Stomach (tissue), 8 donors: ENCODE measurements at regions not wholly inside any gene's neighbourhood (a gene's known extent, or its start where the extent isn't known, plus 50 kb on each side); places are given as distances from the start of the nearest gene placed in this dataset.

Experiments used
- DNase-seq, 2 donors: peaks; one replicate each; pipeline versions ENCODE4 v3.0.0 to v3.0.0-alpha.2; 2013 to 2019
- H3K27ac ChIP-seq, 5 donors: fragments of 200-600 bp in 4 of 5; sonication (generic) in 4 of 5; one replicate each; pipeline ENCODE4 v1.5.1; 2013 to 2019; ENCODE audit warnings: mild to moderate bottlenecking in 1 of 5, moderate library complexity in 1 of 5
- H3K27me3 ChIP-seq, 3 donors: fragments of 200-600 bp; sonication (generic); one replicate each; pipeline ENCODE4 v1.5.1; 2017 to 2019; ENCODE audit warnings: mixed run types in 1 of 3
- H3K36me3 ChIP-seq, 4 donors: fragments of 200-600 bp; sonication (generic); 1 replicate in 3 of 4; 2 replicates in 1 of 4; pipeline ENCODE4 v1.5.1; 2016 to 2019
- H3K4me1 ChIP-seq, 4 donors: fragments of 200-600 bp; sonication (generic); one replicate each; pipeline ENCODE4 v1.5.1; 2016 to 2019
- H3K4me3 ChIP-seq, 4 donors: fragments of 200-600 bp; sonication (generic) in 3 of 4; one replicate each; pipeline ENCODE4 v1.5.1; 2016 to 2019; ENCODE audit warnings: mild to moderate bottlenecking in 1 of 4
- H3K9me3 ChIP-seq, 4 donors: fragments of 200-600 bp; sonication (generic); one replicate each; pipeline ENCODE4 v1.5.1; 2016 to 2019
- CTCF ChIP-seq, 7 experiments: fragments of 450-650 bp in 4 of 7; fragments of 200-600 bp in 3 of 7; sonication (generic) in 3 of 7; IDR thresholded peaks; one replicate each; pipeline ENCODE4 v1.5.1; 2016 to 2019; ENCODE audit warnings: antibody characterized with exemption in 7 of 7, control low read depth in 2 of 7, mild to moderate bottlenecking in 1 of 7
- EP300 ChIP-seq: sonication (generic); formaldehyde crosslinking; IDR thresholded peaks from one replicate; pipeline ENCODE4 v1.6.1; 2017; ENCODE audit warnings: antibody characterized with exemption
- POLR2A ChIP-seq, 4 donors: fragments of 450-650 bp; IDR thresholded peaks; one replicate each; pipeline ENCODE4 v1.6.1; 2016; ENCODE audit warnings: antibody characterized with exemption in 4 of 4, control low read depth in 2 of 4, mild to moderate bottlenecking in 1 of 4, moderate library complexity in 1 of 4
- POLR2AphosphoS5 ChIP-seq, 3 donors: sonication (generic); formaldehyde crosslinking; IDR thresholded peaks; one replicate each; pipeline ENCODE4 v1.6.1; 2016; ENCODE audit warnings: antibody characterized with exemption in 3 of 3
- WGBS, 5 donors: extraction: QIAGEN DNeasy Blood & Tissue Kit in 3 of 5; methylation state at CpG; one replicate each; pipeline versions ENCODE4 v1.1.5 to v1.1.7; 2013 to 2018; 5-methylcytosine and 5-hydroxymethylcytosine counted together
- intact Hi-C: fragments of 100-400 bp; cut with DNase I; formaldehyde crosslinking; loops from one replicate; pipeline ENCODE4 v1.15.1; 2023; ENCODE audit warnings: low total_unique reads
- donor health status: healthy with polysubstance abuse.
- donor health status: Bipolar disorder and iron deficiency.
- donor health status: healthy.

DNA sequence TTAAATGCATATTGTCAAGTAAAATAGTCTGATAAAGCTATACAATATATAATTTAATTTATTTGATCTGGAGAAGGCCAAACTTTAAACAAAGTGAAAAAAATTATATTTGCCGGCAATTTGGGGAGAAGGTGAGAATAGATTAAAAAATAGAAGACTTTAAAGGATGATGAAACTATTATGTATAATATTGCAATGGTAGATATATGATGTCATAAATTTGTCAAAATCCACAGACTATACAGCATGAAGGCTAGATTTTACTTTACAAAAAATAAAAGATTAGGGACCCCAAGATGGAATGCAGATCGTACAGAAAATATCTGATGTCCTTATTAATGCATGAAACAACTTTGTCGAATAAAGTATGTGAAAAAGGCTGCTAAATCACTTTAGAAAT, 67.3 kb upstream of the MAL start:
- no peaks in the 10 kb centered on the region for H3K36me3 ChIP-seq

GRCh38 chr2:94960266-94960665, 65.2 kb upstream of the MAL start:
- Histone ChIP-seq H3K27me3 (peaks cover 0 to 36% (median 10%) of the 10 kb centered on the region in 3 donors), H3K4me1 (no peaks in the 10 kb centered on the region), H3K4me3 (no peak overlapping the region), H3K36me3 (no peaks in the 10 kb centered on the region), H3K27ac (no peak overlapping the region), H3K9me3 (no peaks in the 10 kb centered on the region)
- intact Hi-C loops = no loop called here
- TF ChIP-seq POLR2AphosphoS5 (IDR thresholded peaks at IDR 0.05) = no peak
- TF ChIP-seq POLR2A (IDR thresholded peaks at IDR 0.05) = no peak
- no peak for TF ChIP-seq CTCF (IDR thresholded peaks at IDR 0.05)
- no peak for TF ChIP-seq EP300
- WGBS, 5 donors = 57 to 71% (median 62%) methylated on average over 2 of the region's 2 CpGs
- no peak for DNase-seq

More for the DNA sequence above, 67.3 kb upstream of the MAL start:
- no peak for TF ChIP-seq POLR2A (IDR thresholded peaks at IDR 0.05)
- TF ChIP-seq EP300 = no peak
- no peak for TF ChIP-seq CTCF (IDR thresholded peaks at IDR 0.05)
- no peak for TF ChIP-seq POLR2AphosphoS5 (IDR thresholded peaks at IDR 0.05)
- Histone ChIP-seq H3K27me3 (peaks cover 0 to 34% (median 10%) of the 10 kb centered on the region in 3 donors), H3K9me3 (no peaks in the 10 kb centered on the region), H3K4me1 (no peaks in the 10 kb centered on the region), H3K27ac (no peak overlapping the region), H3K4me3 (no peak overlapping the region)
- 83 to 91% (median 84%) methylated on average over 3 of the region's 3 CpGs for WGBS, 5 donors
- intact Hi-C loops = no loop called here
- no peak for DNase-seq

- H3K4me3 ChIP-seq = no peak overlapping the region
- TF ChIP-seq POLR2A (IDR thresholded peaks at IDR 0.05) = no peak
- TF ChIP-seq EP300 = no peak
- no peak for TF ChIP-seq CTCF (IDR thresholded peaks at IDR 0.05)
- TF ChIP-seq POLR2AphosphoS5 (IDR thresholded peaks at IDR 0.05) = no peak
- H3K4me1 ChIP-seq = no peaks in the 10 kb centered on the region
- peaks cover 0 to 36% (median 10%) of the 10 kb centered on the region in 3 donors for H3K27me3 ChIP-seq
- WGBS, 5 donors = 55 to 67% (median 65%) methylated on average over 4 of the region's 4 CpGs
- H3K9me3 ChIP-seq = no peaks in the 10 kb centered on the region
- DNase-seq = no peak
- no peaks in the 10 kb centered on the region for H3K36me3 ChIP-seq
- no peak overlapping the region for H3K27ac ChIP-seq
- intact Hi-C loops = no loop called here
Measured at GRCh38 chr2:94960751-94961150, 64.8 kb upstream of the MAL start.

- Histone ChIP-seq H3K4me1 (no peaks in the 10 kb centered on the region), H3K27ac (no peak overlapping the region), H3K4me3 (no peak overlapping the region), H3K27me3 (peaks cover 0 to 38% (median 0%) of the 10 kb centered on the region in 3 donors), H3K36me3 (no peaks in the 10 kb centered on the region), H3K9me3 (no peaks in the 10 kb centered on the region)
- WGBS, 5 donors = 57 to 78% (median 59%) methylated on average over 5 of the region's 5 CpGs
- TF ChIP-seq POLR2AphosphoS5 (IDR thresholded peaks at IDR 0.05) (no peak), CTCF (IDR thresholded peaks at IDR 0.05) (no peak), POLR2A (IDR thresholded peaks at IDR 0.05) (no peak), EP300 (no peak)
- DNase-seq = no peak
- intact Hi-C loops = no loop called here
Measured at GRCh38 chr2:94964193-94964592, 61.3 kb upstream of the MAL start.
